ENCODE measurements at regions not wholly inside any gene's neighbourhood (a gene's known extent, or its start where the extent isn't known, plus 50 kb on each side); places are given as distances from the start of the nearest gene placed in this dataset.

DNA sequence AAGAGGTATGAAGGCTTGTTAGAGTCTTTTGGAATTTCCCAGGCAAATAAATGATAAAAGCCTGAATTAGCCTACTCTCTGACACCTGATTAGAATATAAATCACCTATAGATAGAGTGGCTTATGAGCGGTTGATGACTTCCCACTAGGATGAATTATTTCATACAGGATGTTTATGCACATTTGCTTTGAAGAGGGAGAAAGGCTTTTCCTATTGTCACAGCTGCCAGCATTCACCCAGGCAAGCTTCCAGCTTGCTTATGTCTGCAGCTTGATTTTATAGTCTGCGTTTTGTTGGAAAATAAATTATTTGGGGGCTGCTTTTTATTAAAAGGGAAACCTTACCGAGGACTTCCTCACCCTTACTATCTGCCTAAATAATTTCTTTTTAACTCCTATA lies 51.3 kb upstream of the EIF2S2 start:
- peak; percentile 14 to 53 for DNase-seq

DNA sequence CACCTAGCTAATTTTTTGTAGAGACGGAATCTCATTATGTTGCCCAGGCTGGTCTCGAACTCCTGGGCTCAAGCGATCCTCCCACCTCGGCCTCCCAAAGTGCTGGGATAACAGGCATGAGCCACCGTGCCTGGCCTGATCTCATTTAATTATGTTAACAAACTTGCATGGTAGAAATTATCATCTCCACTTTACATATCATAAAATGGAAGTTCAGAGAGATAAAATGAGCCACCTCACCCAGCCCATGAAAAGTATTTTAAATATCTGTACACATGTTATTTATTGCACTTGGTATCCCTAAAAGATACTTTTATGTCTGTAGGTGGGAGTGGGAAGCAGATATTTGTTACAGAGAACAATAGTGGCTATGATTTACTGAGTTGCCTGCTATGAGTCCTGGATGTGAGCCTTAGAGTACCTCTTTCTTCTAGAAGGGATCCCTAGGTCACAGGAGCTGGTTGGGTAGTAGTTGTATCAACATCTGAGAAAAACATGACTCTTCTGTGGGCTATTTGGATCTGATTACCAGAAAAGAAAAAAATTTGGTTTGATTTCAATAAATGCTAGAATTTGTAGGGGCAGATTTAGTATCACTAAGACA lies 52.4 kb upstream of the EIF2S2 start:
- no peak for DNase-seq

DNA sequence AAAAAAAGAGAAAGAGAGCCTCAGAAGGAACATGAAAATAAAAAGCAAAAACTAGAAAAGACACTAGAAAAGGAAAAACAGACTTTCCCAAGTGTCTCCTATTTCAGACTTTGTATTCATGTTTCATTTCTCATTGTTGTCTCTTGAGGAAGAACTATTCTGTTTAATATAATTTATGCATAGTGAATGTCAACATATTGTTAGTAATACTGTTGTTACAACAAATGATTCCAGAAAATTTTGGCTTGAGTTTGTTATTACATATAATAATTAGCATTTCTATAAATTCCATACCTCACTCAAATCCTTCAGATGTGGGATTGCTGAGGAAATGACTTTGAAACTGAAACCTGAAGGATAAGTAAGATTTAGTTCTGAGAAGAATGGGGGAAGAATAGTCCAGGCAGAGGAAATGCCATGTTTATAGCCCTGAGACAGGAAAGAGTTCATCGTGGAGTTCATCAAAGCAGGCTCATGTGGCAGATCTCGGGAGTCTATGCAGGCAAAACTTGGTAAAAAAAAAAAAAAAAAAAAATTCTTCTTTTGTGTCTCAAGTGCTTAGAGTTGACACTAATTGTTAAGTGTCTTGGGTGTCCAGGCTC lies 53.1 kb upstream of the EIF2S2 start:
- no peak for DNase-seq

DNA sequence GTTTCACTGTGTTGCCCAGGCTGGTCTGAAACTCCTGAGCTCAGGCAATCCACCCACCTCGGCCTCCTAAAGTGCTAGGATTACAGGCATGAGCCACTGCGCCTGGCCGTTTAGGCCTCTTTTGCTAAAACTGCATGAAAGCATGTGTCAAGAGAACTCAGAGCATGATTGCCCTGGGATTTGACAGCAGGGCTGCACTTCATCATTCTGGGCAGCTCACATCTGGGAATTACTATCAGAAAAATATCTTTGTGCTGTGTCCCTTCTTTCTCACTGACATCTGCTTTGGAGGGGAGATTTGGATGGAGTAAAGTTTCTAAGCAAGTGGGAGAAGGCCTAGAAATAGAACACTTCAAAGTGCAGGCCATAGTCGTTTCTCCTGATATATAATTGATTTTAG lies 59.6 kb upstream of the EIF2S2 start:
- no peak for DNase-seq

DNA sequence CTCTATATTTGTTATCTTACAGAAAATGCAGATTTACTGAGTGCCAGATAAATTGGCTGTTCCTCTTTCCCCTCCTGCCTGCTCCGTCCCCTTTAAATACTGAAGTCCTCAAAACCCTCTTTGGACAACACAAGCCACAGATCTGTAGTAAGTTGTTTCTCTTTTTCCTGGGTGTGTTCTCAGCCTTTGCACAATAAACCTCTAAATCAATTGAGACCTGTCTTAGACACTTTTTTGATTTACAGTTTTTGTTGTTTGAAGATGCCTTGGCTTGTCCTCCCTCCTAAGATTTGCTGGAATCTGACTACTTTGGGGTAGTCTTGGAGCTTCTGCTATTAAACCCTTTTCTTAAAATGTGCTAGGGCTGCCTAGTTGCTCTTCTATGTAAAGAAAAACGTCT lies 60.9 kb upstream of the EIF2S2 start:
- no peak for DNase-seq

DNA sequence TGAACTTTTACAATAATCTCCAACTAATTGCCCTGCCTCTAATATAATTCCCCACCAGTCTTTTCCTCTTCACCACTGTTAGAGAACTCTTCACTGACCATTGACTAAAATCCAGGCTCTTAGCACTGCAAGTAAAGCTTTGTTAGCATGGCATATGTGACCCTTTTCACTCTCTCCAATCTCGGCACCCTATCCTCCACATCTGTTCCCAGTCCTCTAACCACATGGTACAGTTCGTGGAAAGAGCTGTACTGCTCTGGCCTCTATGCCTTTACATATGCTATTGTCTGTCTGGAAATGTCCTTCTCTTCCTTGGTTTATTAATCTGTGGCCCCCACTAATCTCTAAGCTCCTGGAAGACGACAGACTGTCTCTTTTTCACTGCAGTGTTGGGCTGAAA lies 63.0 kb upstream of the EIF2S2 start:
- no peak for DNase-seq

DNA sequence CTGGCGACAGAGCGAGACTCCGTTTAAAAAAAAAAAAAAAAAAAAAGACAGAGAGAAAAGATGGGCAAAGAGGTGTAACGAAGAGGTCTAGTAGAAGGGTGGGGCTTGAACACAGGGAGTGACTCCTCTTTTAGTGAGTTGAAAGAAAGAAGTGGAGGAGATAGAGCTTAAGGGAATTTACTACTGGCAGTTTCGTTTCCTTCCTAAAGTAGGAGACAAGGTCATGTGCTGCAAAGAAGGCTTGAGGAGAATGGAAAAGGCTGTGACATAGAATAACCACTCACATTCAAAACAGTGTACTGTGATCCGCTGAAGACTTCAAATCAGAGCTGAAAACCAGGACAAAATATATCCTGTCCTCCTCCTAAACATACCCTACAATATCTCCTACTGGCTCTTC lies 63.8 kb upstream of the EIF2S2 start:
- no peak for DNase-seq

DNA sequence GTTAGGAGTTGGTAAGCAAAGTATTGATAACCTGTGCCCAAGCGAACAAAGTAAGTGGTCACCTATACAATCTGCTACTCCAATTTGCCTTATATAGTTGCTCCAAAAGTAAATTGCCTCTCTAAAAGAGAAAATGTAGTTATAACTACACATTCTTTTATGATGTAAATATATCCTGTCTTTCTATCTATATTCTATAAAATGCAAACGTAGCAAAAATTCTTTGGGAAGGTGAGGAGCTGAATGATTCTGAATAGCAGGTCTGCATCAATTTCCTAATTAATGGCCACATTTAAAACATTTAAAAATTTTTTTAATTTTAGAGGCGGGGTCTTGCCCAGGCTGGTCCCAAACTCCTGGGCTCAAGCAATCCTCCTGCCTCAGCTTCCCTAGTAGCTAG lies 64.2 kb upstream of the ASIP start:
- no peak for DNase-seq

DNA sequence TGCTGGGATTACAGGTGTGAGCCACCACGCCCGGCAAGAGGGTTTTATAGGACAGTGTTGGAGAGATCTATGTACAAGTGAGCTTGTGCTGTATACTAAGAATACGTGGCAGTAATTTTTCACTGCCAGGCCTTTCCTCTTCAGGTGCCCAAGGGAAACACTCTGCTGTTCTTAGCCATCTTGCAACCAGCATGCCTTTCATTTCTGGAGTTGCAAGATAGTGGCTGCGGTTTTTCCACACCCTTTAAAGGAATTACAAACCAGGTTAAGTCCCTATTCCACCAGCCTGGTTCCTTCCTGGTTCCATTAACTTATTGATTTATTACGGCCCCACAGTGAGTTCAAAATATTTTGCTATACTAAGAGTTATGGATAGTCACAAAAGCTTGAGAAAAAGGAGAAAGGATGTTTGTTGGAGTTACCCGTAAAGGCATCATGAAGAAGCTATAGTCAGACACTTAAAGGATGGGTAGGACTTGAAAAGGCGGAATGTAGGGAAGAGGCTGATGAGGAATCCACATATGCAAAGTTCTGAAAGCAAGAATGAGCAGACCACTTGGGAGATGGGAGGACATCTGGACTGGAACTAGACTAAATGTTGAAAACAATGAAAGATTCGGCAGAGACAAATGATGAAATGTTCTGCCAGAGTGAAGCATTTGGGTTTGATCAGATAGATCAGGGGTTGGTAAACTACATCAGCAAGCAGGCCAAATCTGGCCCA lies 61.4 kb upstream of the ASIP start:
- no peak for DNase-seq

DNA sequence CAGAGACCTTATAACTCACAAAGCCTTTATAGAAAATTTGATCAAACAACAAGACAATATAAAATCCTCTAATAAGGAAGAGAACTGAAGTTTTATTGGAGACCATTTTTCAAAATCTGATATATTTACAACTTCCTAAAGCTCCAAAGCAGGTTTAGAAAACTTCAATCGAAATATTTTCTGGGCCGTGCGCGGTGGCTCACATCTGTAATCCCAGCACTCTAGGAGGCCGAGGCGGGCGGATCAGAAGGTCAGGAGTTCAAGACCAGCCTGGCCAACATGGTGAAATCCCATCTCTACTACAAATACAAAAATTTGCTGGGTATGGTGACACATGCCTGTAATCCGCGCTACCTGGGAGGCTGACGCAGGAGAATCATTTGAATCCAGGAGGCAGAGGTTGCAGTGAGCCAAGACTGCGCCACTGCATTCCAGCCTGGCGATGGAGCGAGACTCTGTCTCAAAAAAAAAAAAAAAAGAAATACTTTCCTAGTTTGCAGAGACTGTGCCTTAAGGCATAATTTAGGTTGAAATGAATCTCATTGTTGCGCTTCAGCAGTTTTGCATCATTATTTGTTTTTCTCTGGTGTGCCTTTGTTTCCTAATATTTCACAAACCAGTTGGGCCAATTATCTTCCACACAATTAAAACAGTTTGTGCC lies 60.6 kb upstream of the ASIP start:
- no peak for DNase-seq

DNA sequence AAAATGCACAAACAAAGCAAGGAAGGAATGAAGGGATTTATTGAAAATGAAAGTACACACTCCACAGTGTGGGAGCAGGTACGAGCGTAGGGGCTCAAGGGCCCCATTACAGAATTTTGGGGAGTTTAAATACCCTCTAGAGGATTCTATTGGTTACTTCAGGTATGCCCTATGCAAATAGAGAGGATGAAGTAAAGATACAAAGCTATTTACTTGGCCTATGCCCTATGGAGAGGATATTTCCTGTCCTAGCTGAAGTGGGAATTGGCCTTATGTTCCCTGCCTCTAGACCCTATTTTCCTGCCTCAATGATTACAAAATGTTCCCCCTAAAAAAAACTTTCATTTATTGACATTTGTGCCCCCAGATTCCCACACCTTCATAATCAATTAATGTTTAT lies 59.7 kb upstream of the ASIP start:
- DNase-seq = no peak

DNA sequence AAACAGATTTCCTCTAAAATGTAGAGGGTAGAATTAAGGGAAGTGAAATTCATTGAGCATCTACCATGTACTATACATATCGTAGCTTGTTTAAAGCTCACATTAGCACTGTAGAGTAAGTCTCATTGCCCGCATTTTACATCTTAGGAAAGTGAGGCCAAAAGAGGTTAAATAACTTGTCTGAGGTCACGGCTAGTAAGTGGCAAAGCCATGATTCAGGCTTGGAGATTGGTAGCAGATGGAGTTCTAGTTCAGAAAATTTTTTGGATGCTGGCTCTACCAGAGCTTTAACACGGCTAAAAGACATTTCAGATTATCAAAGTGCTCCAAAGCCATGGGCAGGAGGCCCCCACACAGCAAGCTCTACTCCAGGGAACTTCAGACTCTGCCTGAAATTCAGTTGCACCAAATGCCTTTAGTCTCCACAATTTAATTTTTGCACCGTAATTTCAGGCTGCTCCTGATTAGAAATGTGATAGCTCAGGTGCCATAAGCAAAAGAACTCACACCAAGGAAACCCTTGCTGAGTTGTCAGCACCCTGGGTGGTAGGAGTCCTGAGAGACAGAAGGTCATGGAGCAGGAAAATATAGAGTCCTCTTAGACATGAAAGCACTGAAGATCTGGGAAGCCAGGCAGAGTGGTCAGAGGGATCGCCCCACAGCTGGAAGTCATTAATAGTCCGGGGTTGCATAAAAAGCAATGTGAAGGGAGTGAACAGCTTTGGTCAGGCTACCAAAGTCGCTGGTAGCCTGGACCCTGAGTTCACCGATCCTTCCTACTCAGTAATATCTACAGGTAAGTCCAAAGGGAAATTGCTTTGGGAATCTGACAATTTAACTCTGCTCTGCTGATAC lies 55.2 kb upstream of the ASIP start:
- no peak for DNase-seq

DNA sequence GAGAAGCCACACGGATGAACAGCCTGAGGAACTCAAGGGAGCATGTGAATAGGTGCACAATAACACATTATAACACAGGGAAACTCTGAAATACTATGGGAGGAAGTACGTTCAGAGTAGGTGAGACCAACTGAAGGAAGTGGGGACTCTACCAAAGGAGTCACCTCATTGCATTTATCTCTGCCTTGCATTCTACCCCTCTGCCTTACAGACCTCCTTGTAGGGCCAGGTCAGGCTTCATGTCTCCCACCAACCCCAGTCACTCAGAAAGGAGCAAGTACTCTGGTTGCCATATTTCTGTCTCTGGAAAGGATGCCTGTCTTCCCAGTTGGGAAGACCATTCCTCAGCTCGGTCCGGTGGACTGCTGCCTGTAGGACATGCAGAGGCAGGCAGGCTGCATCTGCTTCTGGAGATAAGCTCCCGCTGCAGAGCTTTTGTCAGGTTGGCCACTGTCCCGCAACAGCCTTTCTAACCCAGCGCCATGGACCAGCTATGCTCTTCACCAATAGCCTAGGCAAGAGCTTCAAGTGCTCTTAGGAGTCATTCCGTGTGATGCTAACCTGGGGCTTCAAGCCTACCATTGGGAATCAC lies 51.6 kb upstream of the ASIP start:
- DNase-seq = no peak

DNA sequence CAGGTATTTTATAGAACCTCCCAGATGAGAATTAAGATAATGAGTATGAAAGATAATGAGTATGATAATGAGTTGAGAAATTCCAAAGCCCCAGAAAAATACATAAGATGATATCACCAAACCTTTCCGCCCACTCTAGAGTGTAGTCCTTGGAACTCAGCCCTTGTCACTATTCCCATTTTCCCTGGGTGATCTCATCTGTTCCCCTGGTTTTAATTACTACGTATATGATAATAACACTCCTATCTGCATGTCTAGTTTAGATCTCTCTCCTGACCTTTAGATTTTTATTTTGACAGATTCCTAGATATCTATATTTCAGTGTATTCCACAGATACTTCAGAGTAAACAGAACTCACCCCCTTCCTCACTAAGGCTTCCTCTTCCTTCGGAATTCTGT lies 51.0 kb upstream of the ASIP start:
- no peak for DNase-seq

DNA sequence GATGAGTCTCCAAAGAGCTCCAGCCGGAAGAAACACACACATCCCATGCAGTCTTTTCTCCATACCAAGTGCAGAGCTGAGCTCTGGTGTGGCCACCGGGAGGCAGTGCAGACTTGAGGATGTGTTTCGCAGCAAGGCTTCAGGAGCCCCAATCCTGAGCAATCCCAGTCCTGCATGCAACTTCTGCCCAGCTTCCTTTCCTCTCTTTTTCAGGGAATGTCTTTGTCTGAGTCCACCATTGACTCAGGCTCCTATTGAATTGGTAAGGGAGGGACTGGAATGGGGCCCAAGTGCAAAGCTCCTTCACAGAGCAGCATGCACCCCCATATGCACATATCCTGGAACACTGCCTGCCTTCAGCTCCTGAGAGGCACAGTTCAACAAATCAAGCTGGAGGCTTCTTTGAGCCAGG lies 50.5 kb upstream of the ASIP start:
- DNase-seq = peak; percentile 67 to 71
